ENCODE measurements at regions not wholly inside any gene's neighbourhood (a gene's known extent, or its start where the extent isn't known, plus 50 kb on each side); places are given as distances from the start of the nearest gene placed in this dataset.

DNA sequence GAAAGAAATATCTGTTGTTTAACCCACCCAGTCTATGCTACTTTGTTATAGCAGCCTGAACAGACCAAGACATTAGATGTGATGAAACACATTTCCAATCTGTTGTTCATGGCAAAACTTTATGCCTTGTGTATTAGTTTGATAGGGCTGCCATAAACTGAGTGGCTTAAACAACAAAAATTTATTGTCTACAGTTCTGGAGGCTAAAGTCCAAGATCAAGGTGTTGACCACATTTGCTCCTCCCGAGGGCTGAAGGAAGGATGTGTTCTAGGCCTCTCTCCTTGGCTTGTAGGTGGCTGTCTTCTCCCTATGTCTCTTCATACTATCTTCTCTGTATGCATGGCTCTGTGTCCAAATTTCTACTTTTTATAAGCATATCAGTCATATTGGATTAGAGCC is 94.1 kb upstream of the HIVEP3 start:
- TF ChIP-seq, protein P1, sequence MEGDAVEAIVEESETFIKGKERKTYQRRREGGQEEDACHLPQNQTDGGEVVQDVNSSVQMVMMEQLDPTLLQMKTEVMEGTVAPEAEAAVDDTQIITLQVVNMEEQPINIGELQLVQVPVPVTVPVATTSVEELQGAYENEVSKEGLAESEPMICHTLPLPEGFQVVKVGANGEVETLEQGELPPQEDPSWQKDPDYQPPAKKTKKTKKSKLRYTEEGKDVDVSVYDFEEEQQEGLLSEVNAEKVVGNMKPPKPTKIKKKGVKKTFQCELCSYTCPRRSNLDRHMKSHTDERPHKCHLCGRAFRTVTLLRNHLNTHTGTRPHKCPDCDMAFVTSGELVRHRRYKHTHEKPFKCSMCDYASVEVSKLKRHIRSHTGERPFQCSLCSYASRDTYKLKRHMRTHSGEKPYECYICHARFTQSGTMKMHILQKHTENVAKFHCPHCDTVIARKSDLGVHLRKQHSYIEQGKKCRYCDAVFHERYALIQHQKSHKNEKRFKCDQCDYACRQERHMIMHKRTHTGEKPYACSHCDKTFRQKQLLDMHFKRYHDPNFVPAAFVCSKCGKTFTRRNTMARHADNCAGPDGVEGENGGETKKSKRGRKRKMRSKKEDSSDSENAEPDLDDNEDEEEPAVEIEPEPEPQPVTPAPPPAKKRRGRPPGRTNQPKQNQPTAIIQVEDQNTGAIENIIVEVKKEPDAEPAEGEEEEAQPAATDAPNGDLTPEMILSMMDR (conservative IDR thresholded peaks at IDR 0.05; ENCODE audit: low read depth, low read length), result no peak
- TF ChIP-seq EZH2 (IDR thresholded peaks at IDR 0.05; ENCODE audit: borderline replicate concordance, low read depth, low read length, poor library complexity, severe bottlenecking), result no peak
